A549 (cell line): ENCODE measurements at regions not wholly inside any gene's neighbourhood (a gene's known extent, or its start where the extent isn't known, plus 50 kb on each side); places are given as distances from the start of the nearest gene placed in this dataset.

Source experiments
- EP300 ChIP-seq, 2 experiments: fragments of >200 bp; sonication (Bioruptor Twin); formaldehyde crosslinking; IDR thresholded peaks; 2 replicates in 1 of 2; 3 replicates in 1 of 2; pipeline ENCODE4 v1.6.1; 2016 to 2017
- MAX ChIP-seq: IDR thresholded peaks from 2 replicates; pipeline ENCODE4 v1.6.1; 2012

- no peak for TF ChIP-seq EP300 (IDR thresholded peaks at IDR 0.05)
- TF ChIP-seq MAX: no peak
Observed at GRCh38 chr3:110755345-110755744, 316.3 kb upstream of the NECTIN3 start.
